GM12891 (cell line): ENCODE measurements at regions not wholly inside any gene's neighbourhood (a gene's known extent, or its start where the extent isn't known, plus 50 kb on each side); places are given as distances from the start of the nearest gene placed in this dataset.

ENCODE experiments used
- POLR2A ChIP-seq: IDR thresholded peaks from 2 replicates; pipeline ENCODE4 v1.6.1; 2011; ENCODE audit warnings: low read depth, low read length, control low read depth
- POLR2AphosphoS5 ChIP-seq: IDR thresholded peaks from 2 replicates; pipeline ENCODE4 v1.6.1; 2011; ENCODE audit warnings: low read depth, low read length, control low read depth
- POU2F2 ChIP-seq: IDR thresholded peaks from 2 replicates; pipeline ENCODE4 v1.6.1; 2011; ENCODE audit warnings: low read depth, mild to moderate bottlenecking, control low read depth, low read length, moderate library complexity
- SPI1 ChIP-seq: IDR thresholded peaks from 2 replicates; pipeline ENCODE4 v1.6.1; 2011; ENCODE audit warnings: low read depth, low read length, control low read depth
- TAF1 ChIP-seq: IDR thresholded peaks from 2 replicates; pipeline ENCODE4 v1.6.1; 2011; ENCODE audit warnings: low read depth, low read length, control low read depth

GRCh38 chr16:63230421-63231040, 1194.3 kb upstream of the CDH8 start:
- no peak for TF ChIP-seq POLR2A
- TF ChIP-seq TAF1 = no peak
- no peak for TF ChIP-seq POLR2AphosphoS5
- TF ChIP-seq SPI1 = no peak
- TF ChIP-seq POU2F2 = no peak
